Psoas muscle (tissue), 7 donors: ENCODE measurements at regions not wholly inside any gene's neighbourhood (a gene's known extent, or its start where the extent isn't known, plus 50 kb on each side); places are given as distances from the start of the nearest gene placed in this dataset.
"Not testable (repeated sequence)": the region's sequence is repeated elsewhere in the genome, so short reads cannot be mapped to it uniquely, and the experiment has no call there.

ENCODE experiments used
- ATAC-seq, 4 donors: fragments of 200-7000 bp; cut with Tn5 transposase; one replicate each; pipeline ENCODE4 v1.9.1; 2020; ENCODE audit warnings: moderate library complexity in 3 of 4, mild to moderate bottlenecking in 2 of 4
- DNase-seq, 2 donors: peaks; one replicate each; pipeline ENCODE4 v3.0.0-alpha.2; 2020
- H3K27ac ChIP-seq: fragments of 200-600 bp; one replicate; pipeline ENCODE4 v1.8.0; 2022
- H3K27me3 ChIP-seq, 3 donors: fragments of 200-600 bp in 1 of 3; one replicate each; pipeline versions ENCODE4 v1.6.1 to v1.8.0; 2013 to 2022; ENCODE audit warnings: low read length in 2 of 3, mild to moderate bottlenecking in 2 of 3, moderate library complexity in 1 of 3; ENCODE audit not compliant: insufficient read depth in 3 of 3
- H3K36me3 ChIP-seq, 2 donors: fragments of 200-600 bp in 1 of 2; one replicate each; pipeline versions ENCODE4 v1.6.1 to v1.8.0; 2013 to 2022; ENCODE audit warnings: low read depth in 1 of 2, mild to moderate bottlenecking in 1 of 2, moderate library complexity in 1 of 2; ENCODE audit not compliant: insufficient read depth in 1 of 2
- H3K4me1 ChIP-seq: fragments of 200-600 bp; one replicate; pipeline ENCODE4 v1.8.0; 2022
- H3K4me3 ChIP-seq: fragments of 200-600 bp; one replicate; pipeline ENCODE4 v1.8.0; 2022; ENCODE audit warnings: mild to moderate bottlenecking
- H3K9me3 ChIP-seq: fragments of 200-600 bp; one replicate; pipeline ENCODE4 v1.8.0; 2022
- WGBS, 3 donors: extraction: QIAGEN DNeasy Blood & Tissue Kit; methylation state at CpG; one replicate each; pipeline versions ENCODE4 v1.1.6 to v1.1.7; 2013; 5-methylcytosine and 5-hydroxymethylcytosine counted together
- intact Hi-C, 2 donors: fragments of 100-400 bp; cut with DNase I; formaldehyde crosslinking; loops; one replicate each; pipeline versions ENCODE4 v1.11.0 to v1.14.2; 2022
- TF ChIP-seq, protein P1 (sequence below): fragments of 200-600 bp; IDR thresholded peaks from one replicate; pipeline ENCODE4 v1.8.0; 2022; ENCODE audit warnings: antibody characterized with exemption
- donor health status: healthy with polysubstance abuse.
- donor health status: DM: no; HTN: no; CAD: no; lungs with moderate emphysema.
- donor health status: Bipolar disorder and iron deficiency.
- donor health status: healthy.
- donor health status: DM: yes; HTN: yes; CAD: no.
- donor health status: DM: no; HTN: no; CAD: no.
- donor health status: DM: yes; HTN: yes; CAD: no.

DNA sequence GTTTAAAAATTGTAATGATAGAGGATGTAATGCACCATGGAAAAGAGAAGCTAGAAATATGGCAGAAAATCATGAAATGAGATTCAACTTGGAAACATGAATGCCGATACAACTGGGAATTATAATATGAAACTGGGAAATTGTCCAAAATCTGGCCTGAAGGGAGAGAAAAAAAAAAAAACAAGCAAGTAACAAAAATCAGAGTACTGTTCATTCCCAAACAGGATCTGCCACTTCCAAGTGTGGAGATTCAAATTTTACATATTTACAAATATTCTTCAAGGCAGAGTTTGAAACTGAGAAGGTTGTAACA is 56.6 kb upstream of the MOCS2 start:
- no peak overlapping the region for H3K27ac ChIP-seq
- H3K4me3 ChIP-seq, result no peak overlapping the region
- TF ChIP-seq, protein P1, sequence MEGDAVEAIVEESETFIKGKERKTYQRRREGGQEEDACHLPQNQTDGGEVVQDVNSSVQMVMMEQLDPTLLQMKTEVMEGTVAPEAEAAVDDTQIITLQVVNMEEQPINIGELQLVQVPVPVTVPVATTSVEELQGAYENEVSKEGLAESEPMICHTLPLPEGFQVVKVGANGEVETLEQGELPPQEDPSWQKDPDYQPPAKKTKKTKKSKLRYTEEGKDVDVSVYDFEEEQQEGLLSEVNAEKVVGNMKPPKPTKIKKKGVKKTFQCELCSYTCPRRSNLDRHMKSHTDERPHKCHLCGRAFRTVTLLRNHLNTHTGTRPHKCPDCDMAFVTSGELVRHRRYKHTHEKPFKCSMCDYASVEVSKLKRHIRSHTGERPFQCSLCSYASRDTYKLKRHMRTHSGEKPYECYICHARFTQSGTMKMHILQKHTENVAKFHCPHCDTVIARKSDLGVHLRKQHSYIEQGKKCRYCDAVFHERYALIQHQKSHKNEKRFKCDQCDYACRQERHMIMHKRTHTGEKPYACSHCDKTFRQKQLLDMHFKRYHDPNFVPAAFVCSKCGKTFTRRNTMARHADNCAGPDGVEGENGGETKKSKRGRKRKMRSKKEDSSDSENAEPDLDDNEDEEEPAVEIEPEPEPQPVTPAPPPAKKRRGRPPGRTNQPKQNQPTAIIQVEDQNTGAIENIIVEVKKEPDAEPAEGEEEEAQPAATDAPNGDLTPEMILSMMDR, result no peak
- H3K27me3 ChIP-seq, result no peaks in the 10 kb centered on the region
- H3K36me3 ChIP-seq, result no peaks in the 10 kb centered on the region
- intact Hi-C loops, result loop anchor here in 1 of 2 donors (5.0 kb wide), 1 partner anchor 1061 kb away; no protein-coding TSS in a partner anchor
- no peaks in the 10 kb centered on the region for H3K4me1 ChIP-seq
- no peaks in the 10 kb centered on the region for H3K9me3 ChIP-seq
- no peak for DNase-seq
- ATAC-seq, result peak in 1 of 4 donors; percentile 16
- WGBS, 3 donors, result 6 to 55% (median 11%) methylated on average over 1 of the region's 1 CpG

DNA sequence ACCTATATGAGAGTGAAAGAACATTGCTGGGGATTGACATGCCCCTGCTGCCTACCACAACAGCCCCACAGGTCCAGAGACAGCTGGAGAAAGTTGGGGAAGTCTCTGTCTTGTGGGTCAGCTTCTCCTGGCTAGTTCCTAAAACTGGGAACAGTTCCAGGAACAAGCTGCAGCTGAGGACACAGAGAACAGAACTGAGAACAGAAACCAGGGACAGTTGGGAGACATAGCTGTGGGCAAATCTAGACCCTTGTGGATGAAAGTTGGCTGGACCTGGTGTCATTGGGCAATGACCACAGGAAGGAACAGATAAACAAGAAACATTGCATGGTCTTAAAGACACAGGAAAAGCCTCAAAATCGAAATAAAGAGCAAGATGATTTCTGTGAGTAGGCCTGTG is 58.3 kb upstream of the MOCS2 start:
- H3K9me3 ChIP-seq, result no peaks in the 10 kb centered on the region
- no peak overlapping the region for H3K4me3 ChIP-seq
- H3K4me1 ChIP-seq, result no peaks in the 10 kb centered on the region
- ATAC-seq (peak; percentile 32 to 86 (median 75)), DNase-seq (peak; percentile 44 to 73)
- H3K27ac ChIP-seq, result no peak overlapping the region
- 16 to 25% (median 21%) methylated on average over 1 of the region's 1 CpG for WGBS, 3 donors
- H3K36me3 ChIP-seq, result no peaks in the 10 kb centered on the region
- TF ChIP-seq, protein P1, result no peak
- no peaks in the 10 kb centered on the region for H3K27me3 ChIP-seq
- intact Hi-C loops, result loop anchor here in 1 of 2 donors (5.0 kb wide), 1 partner anchor 1059 kb away; no protein-coding TSS in a partner anchor

DNA sequence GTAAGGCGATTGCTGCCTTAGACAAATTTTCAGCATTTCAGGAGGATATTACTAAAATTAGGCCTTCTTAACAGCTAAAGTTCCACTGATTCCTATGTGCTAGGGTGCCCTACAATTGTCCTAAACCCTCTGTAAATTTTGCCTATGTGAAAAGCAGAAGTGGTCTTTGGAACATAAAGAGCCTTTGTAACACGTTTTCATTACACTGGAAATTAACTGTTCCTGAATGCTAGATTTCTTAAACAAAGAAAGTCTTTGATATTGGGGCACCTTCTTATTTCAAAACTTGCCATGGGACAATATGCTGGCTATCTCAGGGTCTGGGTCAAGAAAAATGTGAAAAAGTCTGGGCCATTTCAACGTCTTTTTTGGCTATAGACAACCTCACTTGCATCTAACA is 60.4 kb upstream of the MOCS2 start:
- no peak for DNase-seq
- H3K27ac ChIP-seq, result no peak overlapping the region
- WGBS, 3 donors, result 48 to 55% (median 52%) methylated on average over 3 of the region's 3 CpGs
- H3K4me3 ChIP-seq, result no peak overlapping the region
- no peak for ATAC-seq
- TF ChIP-seq, protein P1, result no peak
- H3K9me3 ChIP-seq, result no peaks in the 10 kb centered on the region
- H3K4me1 ChIP-seq, result no peaks in the 10 kb centered on the region
- intact Hi-C loops, result loop anchor here (5.0 to 10.0 kb wide), 2 partner anchors 1055 to 1057 kb away; no protein-coding TSS in a partner anchor
- H3K36me3 ChIP-seq, result no peaks in the 10 kb centered on the region
- peaks cover 0 to under 1% (median 0%) of the 10 kb centered on the region in 3 donors for H3K27me3 ChIP-seq

DNA sequence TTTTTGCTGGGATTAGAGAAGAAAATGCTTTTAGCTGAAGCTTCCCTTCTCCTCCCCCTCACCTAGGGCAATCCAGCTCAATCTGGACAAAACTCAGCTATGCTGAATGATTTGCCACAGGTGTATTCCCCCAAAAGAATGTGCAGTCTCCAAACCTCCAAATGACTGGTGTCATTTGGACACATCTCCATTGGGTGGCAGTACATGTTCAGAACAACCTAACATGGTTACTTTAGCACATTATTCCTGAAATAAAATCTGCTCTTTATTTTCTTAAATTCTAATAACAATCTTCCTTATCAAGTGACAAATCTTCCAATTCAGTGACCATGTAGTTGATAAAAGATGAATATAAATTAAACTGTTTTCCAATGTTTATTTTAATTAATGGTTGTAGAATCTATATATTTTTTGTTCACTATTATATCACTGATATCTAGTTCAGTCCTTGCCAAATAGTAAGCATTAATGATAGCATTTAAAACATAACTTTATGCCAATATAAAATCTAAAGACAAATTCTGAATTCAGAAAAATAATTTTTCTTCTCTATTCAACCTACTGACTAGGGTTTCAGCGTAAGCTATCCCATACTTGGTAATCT is 61.3 kb upstream of the MOCS2 start:
- WGBS, 3 donors, result 88 to 92% (median 89%) methylated on average over 1 of the region's 1 CpG
- Histone ChIP-seq H3K27ac (no peak overlapping the region), H3K36me3 (no peaks in the 10 kb centered on the region), H3K9me3 (no peaks in the 10 kb centered on the region), H3K27me3 (peaks cover 0 to 3% (median 0%) of the 10 kb centered on the region in 3 donors), H3K4me3 (no peak overlapping the region), H3K4me1 (no peaks in the 10 kb centered on the region)
- intact Hi-C loops, result loop anchor here in 1 of 2 donors (10.0 kb wide), 1 partner anchor 1054 kb away; no protein-coding TSS in a partner anchor
- DNase-seq (no peak), ATAC-seq (peak in 1 of 4 donors; percentile 53)
- TF ChIP-seq, protein P1, result peak; percentile 32

DNA sequence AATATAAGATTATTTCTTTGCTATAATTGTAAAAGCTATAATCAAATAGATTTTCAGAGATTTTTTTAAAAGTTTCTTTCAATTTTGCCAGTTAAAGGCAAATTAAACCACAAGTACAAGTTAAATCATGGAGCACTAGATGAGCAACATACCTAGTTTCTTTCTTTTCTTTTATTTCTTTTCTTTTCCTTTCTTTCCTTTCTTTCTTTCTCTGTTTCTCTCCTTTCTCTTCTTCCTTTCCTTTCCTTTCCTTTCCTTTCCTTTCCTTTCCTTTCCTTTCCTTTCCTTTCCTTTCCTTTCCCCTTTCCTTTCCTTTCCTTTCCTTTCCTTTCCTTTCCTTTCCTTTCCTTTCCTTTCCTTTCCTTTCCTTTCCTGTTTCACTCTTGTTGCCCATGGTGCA is 62.5 kb upstream of the MOCS2 start:
- H3K27ac ChIP-seq, DNase-seq, H3K27me3 ChIP-seq, H3K4me1 ChIP-seq, H3K4me3 ChIP-seq, H3K36me3 ChIP-seq, H3K9me3 ChIP-seq, ATAC-seq: not testable (repeated sequence)
- intact Hi-C loops, result loop anchor here in 1 of 2 donors (10.0 kb wide), 1 partner anchor 1053 kb away; no protein-coding TSS in a partner anchor
